Natural killer cell treated with Interleukin-12 subunit alpha and Interleukin-12 subunit beta and Interleukin-15 and Interleukin-18, amount 100 ng/mL, for 72 hours (primary cell): ENCODE measurements at regions not wholly inside any gene's neighbourhood (a gene's known extent, or its start where the extent isn't known, plus 50 kb on each side); places are given as distances from the start of the nearest gene placed in this dataset.

ENCODE experiments used
- ATAC-seq, 2 donors: fragments of 150-1000 bp; cut with Tn5 transposase in 1 of 2; sonication (Bioruptor Pico), chemical (Tn5 transposase) in 1 of 2; 2 replicates each; pipeline ENCODE4 v1.10.0; 2021
- DNase-seq: peaks from one replicate; pipeline ENCODE4 v3.0.0; 2022; ENCODE audit warnings: low spot score
- H3K27ac Mint-ChIP-seq, 2 donors: 1 replicate in 1 of 2; 2 replicates in 1 of 2; pipeline ENCODE4 v1.8.0; 2022; ENCODE audit warnings: mixed read lengths in 2 of 2, mild to moderate bottlenecking in 1 of 2, moderate library complexity in 1 of 2
- H3K27me3 Mint-ChIP-seq, 2 donors: 1 replicate in 1 of 2; 2 replicates in 1 of 2; pipeline ENCODE4 v1.8.0; 2022; ENCODE audit warnings: mixed read lengths in 2 of 2
- H3K36me3 Mint-ChIP-seq: one replicate; pipeline ENCODE4 v1.8.0; 2022; ENCODE audit warnings: mixed read lengths
- H3K4me1 Mint-ChIP-seq, 2 donors: 1 replicate in 1 of 2; 2 replicates in 1 of 2; pipeline ENCODE4 v1.8.0; 2022; ENCODE audit warnings: low read depth in 2 of 2, mixed read lengths in 2 of 2, mild to moderate bottlenecking in 1 of 2
- H3K4me3 Mint-ChIP-seq: one replicate; pipeline ENCODE4 v1.8.0; 2022; ENCODE audit warnings: mixed read lengths
- H3K9me3 Mint-ChIP-seq: 2 replicates; pipeline ENCODE4 v1.8.0; 2022; ENCODE audit warnings: mixed read lengths

DNA sequence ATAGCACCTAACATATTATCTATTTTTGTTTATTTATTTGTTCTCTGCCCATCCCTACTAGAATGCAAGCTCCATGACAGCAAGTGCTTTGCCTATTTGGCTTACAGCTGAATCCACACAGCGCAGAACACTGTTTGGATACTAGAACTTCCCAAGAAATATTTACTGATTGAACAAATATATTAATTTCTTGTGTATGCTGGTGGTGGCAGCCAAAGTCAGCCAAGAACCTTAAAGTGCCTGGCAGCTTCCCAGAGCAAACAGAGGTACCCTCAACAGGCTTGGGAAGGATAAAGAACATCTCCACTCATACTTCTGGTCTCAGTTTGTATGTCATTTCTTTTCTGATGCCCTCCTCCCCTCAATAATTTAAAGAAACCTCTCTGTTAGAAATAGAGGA is 111.8 kb upstream of the SLC25A36 start:
- no peak for DNase-seq
- Mint-ChIP-seq H3K36me3 (no peaks in the 10 kb centered on the region), H3K27me3 (peaks cover 9 to 22% of the 10 kb centered on the region in 2 donors), H3K4me3 (no peak overlapping the region), H3K27ac (no peak overlapping the region), H3K4me1 (no peaks in the 10 kb centered on the region), H3K9me3 (no peaks in the 10 kb centered on the region)
- ATAC-seq: no peak

DNA sequence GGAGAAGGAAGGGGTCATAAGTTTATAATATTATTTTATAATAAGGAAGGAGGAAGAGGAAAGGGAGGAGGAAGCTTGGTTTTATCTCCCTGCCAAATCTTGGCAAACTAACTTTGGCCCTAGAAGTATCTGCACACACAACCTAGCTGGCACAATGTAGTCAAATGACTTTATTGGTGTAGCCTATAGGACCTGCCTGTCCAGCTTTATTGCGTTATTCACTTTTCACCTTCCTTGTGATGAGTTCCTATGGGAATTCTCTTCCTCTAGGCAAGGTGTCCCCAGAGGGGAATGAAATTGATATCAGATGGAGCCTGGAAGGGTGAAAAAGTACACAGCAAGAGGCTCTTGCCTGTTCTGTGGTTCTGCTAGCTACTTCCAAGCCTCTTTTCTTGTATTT is 111.2 kb upstream of the SLC25A36 start:
- no peaks in the 10 kb centered on the region for H3K4me1 Mint-ChIP-seq
- no peak overlapping the region for H3K4me3 Mint-ChIP-seq
- no peaks in the 10 kb centered on the region for H3K36me3 Mint-ChIP-seq
- no peaks in the 10 kb centered on the region for H3K9me3 Mint-ChIP-seq
- H3K27ac Mint-ChIP-seq: no peak overlapping the region
- DNase-seq (no peak), ATAC-seq (no peak)
- peaks cover 13 to 28% of the 10 kb centered on the region in 2 donors for H3K27me3 Mint-ChIP-seq

GRCh38 chr3:140832883-140833282 is 108.8 kb upstream of the SLC25A36 start:
- no peaks in the 10 kb centered on the region for H3K9me3 Mint-ChIP-seq
- H3K4me1 Mint-ChIP-seq: no peaks in the 10 kb centered on the region
- H3K4me3 Mint-ChIP-seq: no peak overlapping the region
- H3K27ac Mint-ChIP-seq: no peak overlapping the region
- peaks cover 13 to 29% of the 10 kb centered on the region in 2 donors for H3K27me3 Mint-ChIP-seq
- ATAC-seq (no peak), DNase-seq (no peak)
- H3K36me3 Mint-ChIP-seq: no peaks in the 10 kb centered on the region

DNA sequence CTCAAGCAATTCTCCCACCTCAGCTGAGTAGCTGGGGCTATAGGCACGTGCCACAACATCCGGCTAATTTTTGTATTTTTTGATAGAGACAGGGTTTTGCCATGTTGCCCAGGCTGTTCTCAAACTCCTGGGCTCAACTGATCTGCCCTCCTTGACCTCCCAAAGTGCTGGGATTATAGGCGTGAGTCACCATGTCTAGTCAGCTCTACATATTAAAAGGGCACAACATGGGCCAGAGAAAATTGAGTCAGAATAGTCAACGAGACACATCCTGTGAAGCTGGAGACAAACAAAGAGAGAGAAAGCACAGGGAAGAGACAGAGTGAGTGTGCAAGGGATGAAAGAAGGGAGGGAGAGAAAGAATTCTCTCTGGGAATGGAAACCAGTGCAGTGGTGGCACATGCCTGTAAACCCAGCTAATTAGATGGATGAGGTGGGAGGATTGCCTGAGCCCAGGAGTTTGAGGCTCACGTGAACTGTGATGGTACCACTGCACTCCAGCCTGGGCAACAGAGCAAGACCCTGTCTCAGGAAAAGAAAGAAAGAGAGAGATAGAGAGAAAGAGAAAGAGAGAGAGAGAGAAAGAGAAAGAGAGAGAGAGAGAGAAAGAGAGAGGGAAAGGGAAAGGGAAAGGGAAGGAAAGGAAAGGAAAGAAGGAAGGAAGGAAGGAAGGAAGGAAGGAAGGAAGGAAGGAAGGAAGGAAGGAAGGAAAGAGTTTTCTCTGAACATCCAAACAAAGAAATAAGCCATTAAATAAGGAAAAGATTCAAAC is 107.2 kb upstream of the SLC25A36 start:
- H3K4me1 Mint-ChIP-seq: no peaks in the 10 kb centered on the region
- H3K27me3 Mint-ChIP-seq: peaks cover 13 to 29% of the 10 kb centered on the region in 2 donors
- H3K36me3 Mint-ChIP-seq: no peaks in the 10 kb centered on the region
- ATAC-seq (no peak), DNase-seq (no peak)
- H3K27ac Mint-ChIP-seq: no peak overlapping the region
- H3K9me3 Mint-ChIP-seq: no peaks in the 10 kb centered on the region
- H3K4me3 Mint-ChIP-seq: no peak overlapping the region

DNA sequence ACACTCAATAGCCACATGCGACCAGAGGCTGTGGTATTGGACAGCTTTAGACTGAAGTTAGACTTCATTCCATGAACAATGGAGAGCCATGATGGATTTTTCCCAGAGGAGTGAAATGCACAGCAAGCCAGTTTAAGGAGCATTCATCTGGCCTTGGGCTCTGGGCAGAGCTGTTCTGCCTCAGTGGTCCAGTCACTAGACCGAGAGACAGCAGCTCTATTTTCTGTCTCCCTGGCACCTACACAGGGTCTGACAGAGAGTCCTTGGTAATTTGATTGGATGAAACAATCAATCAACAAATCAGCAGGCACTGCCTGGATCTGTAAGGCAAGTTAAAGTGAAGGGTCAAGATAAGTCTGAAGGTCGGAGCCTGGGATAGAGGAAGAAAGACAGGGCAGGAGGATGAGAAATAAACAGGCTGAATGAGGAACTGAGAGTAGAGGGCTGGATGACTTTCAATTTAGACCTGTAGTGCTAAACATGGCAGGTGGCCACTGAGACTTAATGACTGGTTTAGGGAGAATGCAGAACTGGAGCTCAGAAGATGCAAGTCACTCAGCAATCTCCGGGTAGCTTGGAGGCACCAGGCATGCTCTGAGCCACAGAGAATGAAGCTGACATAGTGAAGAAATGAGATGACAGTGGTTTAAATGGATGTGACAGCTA is 98.5 kb upstream of the SLC25A36 start:
- no peak for ATAC-seq
- Mint-ChIP-seq H3K27ac (no peak overlapping the region), H3K27me3 (peaks cover 21 to 25% of the 10 kb centered on the region in 2 donors), H3K9me3 (no peaks in the 10 kb centered on the region), H3K4me1 (no peaks in the 10 kb centered on the region), H3K36me3 (no peaks in the 10 kb centered on the region), H3K4me3 (no peak overlapping the region)
- no peak for DNase-seq

- no peaks in the 10 kb centered on the region for H3K36me3 Mint-ChIP-seq
- ATAC-seq (no peak), DNase-seq (no peak)
- H3K4me3 Mint-ChIP-seq: no peak overlapping the region
- H3K27me3 Mint-ChIP-seq: peaks cover 25 to 26% of the 10 kb centered on the region in 2 donors
- no peaks in the 10 kb centered on the region for H3K4me1 Mint-ChIP-seq
- no peaks in the 10 kb centered on the region for H3K9me3 Mint-ChIP-seq
- no peak overlapping the region for H3K27ac Mint-ChIP-seq
Observed at GRCh38 chr3:140843656-140844055, 98.0 kb upstream of the SLC25A36 start.

DNA sequence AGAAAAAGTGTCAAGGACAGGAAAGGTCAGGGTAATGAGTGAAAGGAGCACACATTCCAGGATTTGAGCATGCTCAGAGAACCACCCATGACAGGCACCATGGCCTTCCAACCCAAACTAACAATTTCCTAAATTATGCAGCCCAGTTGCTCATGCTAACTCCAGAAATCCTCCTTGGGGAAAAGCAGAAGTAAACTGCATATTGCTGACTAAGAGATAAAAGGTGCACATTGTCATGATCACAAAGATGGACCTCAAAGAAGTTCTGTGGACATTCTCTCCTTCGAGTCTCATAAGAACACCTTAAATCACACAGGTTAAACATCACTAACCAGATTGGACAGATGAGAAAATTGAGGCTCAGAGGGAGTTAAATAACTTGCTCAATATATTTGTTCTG is 97.6 kb upstream of the SLC25A36 start:
- H3K4me3 Mint-ChIP-seq: no peak overlapping the region
- H3K4me1 Mint-ChIP-seq: no peaks in the 10 kb centered on the region
- no peak overlapping the region for H3K27ac Mint-ChIP-seq
- no peaks in the 10 kb centered on the region for H3K9me3 Mint-ChIP-seq
- ATAC-seq: no peak
- no peaks in the 10 kb centered on the region for H3K36me3 Mint-ChIP-seq
- H3K27me3 Mint-ChIP-seq: peaks cover 25 to 26% of the 10 kb centered on the region in 2 donors
- no peak for DNase-seq

GRCh38 chr3:140845882-140846281 is 95.8 kb upstream of the SLC25A36 start:
- Mint-ChIP-seq H3K4me3 (no peak overlapping the region), H3K27me3 (peaks cover 31 to 33% of the 10 kb centered on the region in 2 donors), H3K36me3 (no peaks in the 10 kb centered on the region), H3K9me3 (no peaks in the 10 kb centered on the region), H3K27ac (no peak overlapping the region), H3K4me1 (no peaks in the 10 kb centered on the region)
- DNase-seq: no peak
- no peak for ATAC-seq

DNA sequence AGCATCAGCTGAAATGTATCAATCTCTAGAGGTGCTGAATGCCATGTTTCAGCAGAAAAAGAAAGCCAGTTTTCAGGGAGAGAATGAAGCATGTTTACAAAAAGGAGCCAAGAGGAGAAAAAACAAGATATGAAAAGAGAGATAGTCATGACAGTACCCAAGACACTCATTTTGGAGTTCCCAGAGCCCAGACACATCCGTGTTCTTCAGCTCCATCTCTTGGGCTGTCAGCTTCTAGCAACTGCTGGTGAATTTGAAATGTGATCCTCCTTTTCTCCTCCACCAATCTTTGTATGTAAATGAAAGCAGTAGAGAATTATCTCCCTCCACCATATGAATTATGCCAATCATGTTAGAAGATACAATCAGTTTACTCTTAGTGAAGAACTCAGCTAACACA is 93.0 kb upstream of the SLC25A36 start:
- Mint-ChIP-seq H3K9me3 (no peaks in the 10 kb centered on the region), H3K36me3 (no peaks in the 10 kb centered on the region), H3K4me1 (no peaks in the 10 kb centered on the region), H3K4me3 (no peak overlapping the region), H3K27me3 (peaks cover 29 to 38% of the 10 kb centered on the region in 2 donors), H3K27ac (no peak overlapping the region)
- ATAC-seq (no peak), DNase-seq (no peak)

DNA sequence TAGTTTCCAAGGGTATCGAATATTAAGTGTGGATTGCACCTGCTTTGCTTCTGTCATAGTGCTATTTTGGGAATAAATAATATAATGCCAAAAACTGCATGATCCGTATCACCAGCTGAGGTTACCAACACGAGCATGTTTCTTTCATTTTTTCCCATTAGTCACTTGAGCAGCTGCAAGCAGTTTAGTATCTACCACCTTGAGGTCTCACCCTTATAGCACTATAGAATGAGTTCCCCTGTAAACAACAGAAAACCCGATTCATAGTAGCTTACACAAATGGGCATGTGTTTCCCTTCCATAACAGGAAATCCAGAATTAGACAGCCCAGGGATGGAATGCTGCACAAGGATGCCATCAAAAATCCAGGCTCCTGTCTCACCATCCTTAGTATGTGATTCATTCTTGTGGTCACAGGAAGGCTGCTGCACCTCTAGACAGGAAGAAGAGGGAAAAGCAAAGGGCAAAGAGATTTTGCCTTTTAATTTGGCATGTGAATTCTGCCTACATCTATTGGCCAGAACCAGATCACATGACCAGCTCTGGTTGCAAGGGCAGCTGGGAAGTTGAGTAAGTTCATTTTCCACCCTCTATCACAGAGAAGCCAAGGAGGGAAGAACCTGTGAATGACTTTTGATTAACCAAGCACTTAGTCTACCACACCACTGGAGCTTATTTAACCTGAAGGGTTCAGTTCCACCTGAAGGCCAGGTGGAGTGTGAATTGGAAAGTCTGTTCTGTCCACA is 91.3 kb upstream of the SLC25A36 start:
- no peaks in the 10 kb centered on the region for H3K36me3 Mint-ChIP-seq
- H3K27me3 Mint-ChIP-seq: peaks cover 30 to 39% of the 10 kb centered on the region in 2 donors
- no peak overlapping the region for H3K27ac Mint-ChIP-seq
- H3K4me1 Mint-ChIP-seq: no peaks in the 10 kb centered on the region
- H3K9me3 Mint-ChIP-seq: no peaks in the 10 kb centered on the region
- H3K4me3 Mint-ChIP-seq: no peak overlapping the region
- DNase-seq (no peak), ATAC-seq (no peak)

DNA sequence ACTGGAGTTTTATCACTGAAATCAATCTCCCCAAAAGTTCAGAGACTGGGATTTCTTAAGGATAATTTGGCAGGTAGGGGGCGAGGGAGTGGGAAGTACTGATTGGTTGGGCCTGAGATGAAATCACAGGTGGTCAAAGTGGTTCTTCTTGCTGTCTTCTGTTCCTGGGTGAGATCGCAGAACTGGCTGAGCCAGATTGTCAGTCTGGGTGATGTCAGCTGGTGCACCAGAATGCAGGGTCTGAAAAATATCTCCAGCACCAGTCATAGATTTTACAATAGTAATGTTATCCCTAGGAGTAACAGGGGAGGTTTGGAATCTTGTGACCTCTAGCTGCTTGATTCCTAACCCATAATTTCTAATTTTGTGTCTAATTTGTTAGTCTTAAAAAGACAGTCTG is 86.7 kb upstream of the SLC25A36 start:
- H3K9me3 Mint-ChIP-seq: no peaks in the 10 kb centered on the region
- peaks cover 12 to 21% of the 10 kb centered on the region in 2 donors for H3K27me3 Mint-ChIP-seq
- no peaks in the 10 kb centered on the region for H3K36me3 Mint-ChIP-seq
- H3K4me3 Mint-ChIP-seq: no peak overlapping the region
- no peak for ATAC-seq
- DNase-seq: no peak
- no peak overlapping the region for H3K27ac Mint-ChIP-seq
- no peaks in the 10 kb centered on the region for H3K4me1 Mint-ChIP-seq

- no peak overlapping the region for H3K27ac Mint-ChIP-seq
- no peaks in the 10 kb centered on the region for H3K9me3 Mint-ChIP-seq
- no peaks in the 10 kb centered on the region for H3K4me1 Mint-ChIP-seq
- no peak for DNase-seq
- no peak for ATAC-seq
- peaks cover 17 to 22% of the 10 kb centered on the region in 2 donors for H3K27me3 Mint-ChIP-seq
- no peak overlapping the region for H3K4me3 Mint-ChIP-seq
- H3K36me3 Mint-ChIP-seq: no peaks in the 10 kb centered on the region
Observed at GRCh38 chr3:140856905-140857304, 84.7 kb upstream of the SLC25A36 start.

DNA sequence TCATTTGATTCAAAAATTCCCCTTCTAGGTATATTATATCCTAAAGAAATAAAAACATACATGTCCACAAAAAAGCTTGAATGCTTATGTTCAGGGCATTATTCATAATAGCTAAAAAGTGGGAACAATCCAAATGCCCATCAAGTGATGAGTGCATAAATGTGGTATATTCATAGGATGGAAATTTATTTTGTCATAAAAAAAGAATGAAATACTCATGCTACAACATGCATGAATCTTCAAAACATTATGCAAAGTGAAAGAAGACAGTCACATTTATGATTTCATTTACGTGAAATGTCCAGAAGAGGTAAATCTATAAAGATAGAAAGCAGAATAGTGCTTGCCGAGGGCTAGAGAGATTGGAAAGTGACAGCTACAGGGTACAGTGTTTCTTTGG is 83.6 kb upstream of the SLC25A36 start:
- H3K9me3 Mint-ChIP-seq: no peaks in the 10 kb centered on the region
- H3K27me3 Mint-ChIP-seq: peaks cover 20 to 26% of the 10 kb centered on the region in 2 donors
- no peaks in the 10 kb centered on the region for H3K36me3 Mint-ChIP-seq
- ATAC-seq (no peak), DNase-seq (no peak)
- H3K4me1 Mint-ChIP-seq: no peaks in the 10 kb centered on the region
- H3K27ac Mint-ChIP-seq: no peak overlapping the region
- no peak overlapping the region for H3K4me3 Mint-ChIP-seq
